ENCODE measurements at regions not wholly inside any gene's neighbourhood (a gene's known extent, or its start where the extent isn't known, plus 50 kb on each side); places are given as distances from the start of the nearest gene placed in this dataset.
A peak's percentile ranks its signal among the peaks of the same experiment; 100 is the strongest.

GRCh38 chr20:60901831-60902230 lies 350.2 kb upstream of the CDH4 start:
- no peak for DNase-seq
- no peak overlapping the region for H2AFZ ChIP-seq (ENCODE audit: low read length)

GRCh38 chr20:60903325-60903971 lies 348.6 kb upstream of the CDH4 start:
- Histone ChIP-seq H3K79me2 (ENCODE audit: low read length) (no peaks in the 10 kb centered on the region), H3K36me3 (replicated peaks; ENCODE audit: insufficient read depth, low read length) (no peaks in the 10 kb centered on the region), H3K27me3 (replicated peaks; ENCODE audit: insufficient read depth, low read length) (no peaks in the 10 kb centered on the region), H3K9ac (ENCODE audit: low read length) (no peak overlapping the region), H3K4me1 (ENCODE audit: low read length) (no peaks in the 10 kb centered on the region), H3K9me2 (replicated peaks; ENCODE audit: insufficient read depth, low read length) (no peaks in the 10 kb centered on the region), H3K4me3 (ENCODE audit: low read length) (no peak overlapping the region), H2AFZ (ENCODE audit: low read length) (no peak overlapping the region), H4K20me1 (ENCODE audit: insufficient read depth, low read length) (no peaks in the 10 kb centered on the region), H3K27ac (ENCODE audit: low read length) (no peak overlapping the region), H3K4me2 (ENCODE audit: low read depth, low read length) (no peak overlapping the region), H3F3A (ENCODE audit: insufficient read depth, low read length) (no peaks in the 10 kb centered on the region), H3K9me3 (replicated peaks; ENCODE audit: insufficient read depth, low read length) (no peaks in the 10 kb centered on the region)
- peak; percentile 14 for DNase-seq
- TF ChIP-seq CTCF (IDR thresholded peaks at IDR 0.05; ENCODE audit: low read length) (no peak), EZH2phosphoT487 (IDR thresholded peaks at IDR 0.05; ENCODE audit: low read length) (no peak)

More at GRCh38 chr20:60901831-60902230, 350.2 kb upstream of the CDH4 start:
- Histone ChIP-seq H3K4me2 (ENCODE audit: low read depth, low read length) (no peak overlapping the region), H3K79me2 (ENCODE audit: low read length) (no peaks in the 10 kb centered on the region), H3K9ac (ENCODE audit: low read length) (no peak overlapping the region), H3F3A (ENCODE audit: insufficient read depth, low read length) (no peaks in the 10 kb centered on the region), H3K27me3 (replicated peaks; ENCODE audit: insufficient read depth, low read length) (no peaks in the 10 kb centered on the region), H3K27ac (ENCODE audit: low read length) (no peak overlapping the region), H4K20me1 (ENCODE audit: insufficient read depth, low read length) (no peaks in the 10 kb centered on the region), H3K4me3 (ENCODE audit: low read length) (no peak overlapping the region), H3K9me2 (replicated peaks; ENCODE audit: insufficient read depth, low read length) (no peaks in the 10 kb centered on the region), H3K9me3 (replicated peaks; ENCODE audit: insufficient read depth, low read length) (no peaks in the 10 kb centered on the region), H3K4me1 (ENCODE audit: low read length) (no peaks in the 10 kb centered on the region), H3K36me3 (replicated peaks; ENCODE audit: insufficient read depth, low read length) (no peaks in the 10 kb centered on the region)
- no peak for TF ChIP-seq EZH2phosphoT487 (IDR thresholded peaks at IDR 0.05; ENCODE audit: low read length)
- TF ChIP-seq EZH2 (optimal IDR thresholded peaks at IDR 0.05; ENCODE audit: low read depth, low read length) = no peak
- TF ChIP-seq CTCF (IDR thresholded peaks at IDR 0.05; ENCODE audit: low read length) = no peak

GRCh38 chr20:60904730-60905129 lies 347.3 kb upstream of the CDH4 start:
- Histone ChIP-seq H3K4me1 (ENCODE audit: low read length) (no peaks in the 10 kb centered on the region), H3K36me3 (replicated peaks; ENCODE audit: insufficient read depth, low read length) (no peaks in the 10 kb centered on the region), H4K20me1 (ENCODE audit: insufficient read depth, low read length) (no peaks in the 10 kb centered on the region), H3K9me3 (replicated peaks; ENCODE audit: insufficient read depth, low read length) (no peaks in the 10 kb centered on the region), H3K79me2 (ENCODE audit: low read length) (no peaks in the 10 kb centered on the region), H3K9me2 (replicated peaks; ENCODE audit: insufficient read depth, low read length) (no peaks in the 10 kb centered on the region), H3K27ac (ENCODE audit: low read length) (no peak overlapping the region), H3K27me3 (replicated peaks; ENCODE audit: insufficient read depth, low read length) (no peaks in the 10 kb centered on the region), H3F3A (ENCODE audit: insufficient read depth, low read length) (no peaks in the 10 kb centered on the region), H2AFZ (ENCODE audit: low read length) (no peak overlapping the region), H3K4me3 (ENCODE audit: low read length) (no peak overlapping the region), H3K9ac (ENCODE audit: low read length) (no peak overlapping the region), H3K4me2 (ENCODE audit: low read depth, low read length) (no peak overlapping the region)
- TF ChIP-seq CTCF (IDR thresholded peaks at IDR 0.05; ENCODE audit: low read length) (no peak), EZH2 (optimal IDR thresholded peaks at IDR 0.05; ENCODE audit: low read depth, low read length) (no peak), EZH2phosphoT487 (IDR thresholded peaks at IDR 0.05; ENCODE audit: low read length) (no peak)
- no peak for DNase-seq
